Ascending aorta (tissue), 2 donors: ENCODE measurements at regions not wholly inside any gene's neighbourhood (a gene's known extent, or its start where the extent isn't known, plus 50 kb on each side); places are given as distances from the start of the nearest gene placed in this dataset.
"Not testable (repeated sequence)": the region's sequence is repeated elsewhere in the genome, so short reads cannot be mapped to it uniquely, and the experiment has no call there.

Experiments used
- DNase-seq, 2 donors: peaks; one replicate each; pipeline ENCODE4 v3.0.0-alpha.2; 2019; ENCODE audit warnings: low spot score in 2 of 2
- H3K27ac ChIP-seq, 2 donors: fragments of 200-600 bp; sonication (generic); one replicate each; pipeline ENCODE4 v1.5.1; 2016 to 2017; ENCODE audit warnings: mild to moderate bottlenecking in 1 of 2
- H3K27me3 ChIP-seq: fragments of 200-600 bp; sonication (generic); one replicate; pipeline ENCODE4 v1.5.1; 2017
- H3K36me3 ChIP-seq, 2 donors: fragments of 200-600 bp; sonication (generic); one replicate each; pipeline ENCODE4 v1.5.1; 2016
- H3K4me1 ChIP-seq, 2 donors: fragments of 200-600 bp; sonication (generic); one replicate each; pipeline ENCODE4 v1.5.1; 2016 to 2017; ENCODE audit warnings: mild to moderate bottlenecking in 1 of 2
- H3K4me3 ChIP-seq, 2 donors: fragments of 200-600 bp; sonication (generic); one replicate each; pipeline ENCODE4 v1.5.1; 2016 to 2017; ENCODE audit warnings: mild to moderate bottlenecking in 1 of 2
- H3K9me3 ChIP-seq, 2 donors: fragments of 200-600 bp; sonication (generic); one replicate each; pipeline ENCODE4 v1.5.1; 2016
- intact Hi-C: fragments of 100-400 bp; cut with DNase I; formaldehyde crosslinking; loops from one replicate; pipeline ENCODE4 v1.15.1; 2023
- TF ChIP-seq, protein P1 (sequence below), 3 experiments: fragments of 200-600 bp in 2 of 3; fragments of 450-650 bp in 1 of 3; sonication (generic) in 2 of 3; IDR thresholded peaks; one replicate each; pipeline ENCODE4 v1.5.1; 2016 to 2019; ENCODE audit warnings: antibody characterized with exemption in 3 of 3, mild to moderate bottlenecking in 1 of 3, moderate library complexity in 1 of 3

GRCh38 chr4:156293657-156294297 lies 340.1 kb upstream of the CTSO start:
- Histone ChIP-seq H3K4me3 (no peak overlapping the region), H3K4me1 (no peaks in the 10 kb centered on the region), H3K9me3 (no peaks in the 10 kb centered on the region), H3K27me3 (no peaks in the 10 kb centered on the region), H3K36me3 (no peaks in the 10 kb centered on the region), H3K27ac (no peak overlapping the region)
- TF ChIP-seq, protein P1, sequence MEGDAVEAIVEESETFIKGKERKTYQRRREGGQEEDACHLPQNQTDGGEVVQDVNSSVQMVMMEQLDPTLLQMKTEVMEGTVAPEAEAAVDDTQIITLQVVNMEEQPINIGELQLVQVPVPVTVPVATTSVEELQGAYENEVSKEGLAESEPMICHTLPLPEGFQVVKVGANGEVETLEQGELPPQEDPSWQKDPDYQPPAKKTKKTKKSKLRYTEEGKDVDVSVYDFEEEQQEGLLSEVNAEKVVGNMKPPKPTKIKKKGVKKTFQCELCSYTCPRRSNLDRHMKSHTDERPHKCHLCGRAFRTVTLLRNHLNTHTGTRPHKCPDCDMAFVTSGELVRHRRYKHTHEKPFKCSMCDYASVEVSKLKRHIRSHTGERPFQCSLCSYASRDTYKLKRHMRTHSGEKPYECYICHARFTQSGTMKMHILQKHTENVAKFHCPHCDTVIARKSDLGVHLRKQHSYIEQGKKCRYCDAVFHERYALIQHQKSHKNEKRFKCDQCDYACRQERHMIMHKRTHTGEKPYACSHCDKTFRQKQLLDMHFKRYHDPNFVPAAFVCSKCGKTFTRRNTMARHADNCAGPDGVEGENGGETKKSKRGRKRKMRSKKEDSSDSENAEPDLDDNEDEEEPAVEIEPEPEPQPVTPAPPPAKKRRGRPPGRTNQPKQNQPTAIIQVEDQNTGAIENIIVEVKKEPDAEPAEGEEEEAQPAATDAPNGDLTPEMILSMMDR (IDR thresholded peaks at IDR 0.05) = no peak
- no peak for DNase-seq
- intact Hi-C loops = loop anchor here (10.0 kb wide), 1 partner anchor 671 kb away; no protein-coding TSS in a partner anchor

GRCh38 chr4:156291317-156291716 lies 337.7 kb upstream of the CTSO start:
- no peaks in the 10 kb centered on the region for H3K4me1 ChIP-seq
- no peak for DNase-seq
- no peak overlapping the region for H3K4me3 ChIP-seq
- no peaks in the 10 kb centered on the region for H3K9me3 ChIP-seq
- no peaks in the 10 kb centered on the region for H3K36me3 ChIP-seq
- intact Hi-C loops = loop anchor here (10.0 kb wide), 1 partner anchor 673 kb away; no protein-coding TSS in a partner anchor
- no peak overlapping the region for H3K27ac ChIP-seq
- TF ChIP-seq, protein P1 (IDR thresholded peaks at IDR 0.05) = no peak
- H3K27me3 ChIP-seq = no peaks in the 10 kb centered on the region

- no peaks in the 10 kb centered on the region for H3K27me3 ChIP-seq
- TF ChIP-seq, protein P1 (IDR thresholded peaks at IDR 0.05) = no peak
- H3K9me3 ChIP-seq = no peaks in the 10 kb centered on the region
- no peak for DNase-seq
- no peaks in the 10 kb centered on the region for H3K4me1 ChIP-seq
- H3K36me3 ChIP-seq = no peaks in the 10 kb centered on the region
- intact Hi-C loops = loop anchor here (10.0 kb wide), 1 partner anchor 674 kb away; no protein-coding TSS in a partner anchor
- H3K27ac ChIP-seq = no peak overlapping the region
- no peak overlapping the region for H3K4me3 ChIP-seq
Observed at GRCh38 chr4:156290811-156291210, 337.1 kb upstream of the CTSO start.

GRCh38 chr4:156290026-156290425 lies 336.4 kb upstream of the CTSO start:
- not testable (repeated sequence) for DNase-seq, H3K9me3 ChIP-seq, H3K36me3 ChIP-seq, H3K4me1 ChIP-seq, H3K27ac ChIP-seq, H3K4me3 ChIP-seq, H3K27me3 ChIP-seq
- intact Hi-C loops = loop anchor here (10.0 kb wide), 1 partner anchor 675 kb away; no protein-coding TSS in a partner anchor

GRCh38 chr4:156280686-156281085 lies 327.0 kb upstream of the CTSO start:
- H3K9me3 ChIP-seq = no peaks in the 10 kb centered on the region
- TF ChIP-seq, protein P1 (IDR thresholded peaks at IDR 0.05) = no peak
- no peaks in the 10 kb centered on the region for H3K4me1 ChIP-seq
- H3K27me3 ChIP-seq = no peaks in the 10 kb centered on the region
- intact Hi-C loops = no loop called here
- no peak for DNase-seq
- no peaks in the 10 kb centered on the region for H3K36me3 ChIP-seq
- H3K4me3 ChIP-seq = no peak overlapping the region
- H3K27ac ChIP-seq = no peak overlapping the region

- no peak overlapping the region for H3K27ac ChIP-seq
- TF ChIP-seq, protein P1 (IDR thresholded peaks at IDR 0.05) = no peak
- intact Hi-C loops = no loop called here
Observed at GRCh38 chr4:156265407-156265806, 311.7 kb upstream of the CTSO start.

More at GRCh38 chr4:156265407-156265806, 311.7 kb upstream of the CTSO start:
- H3K9me3 ChIP-seq = no peaks in the 10 kb centered on the region
- no peak for DNase-seq
- no peaks in the 10 kb centered on the region for H3K36me3 ChIP-seq
- H3K4me1 ChIP-seq = no peaks in the 10 kb centered on the region
- H3K4me3 ChIP-seq = no peak overlapping the region
- no peaks in the 10 kb centered on the region for H3K27me3 ChIP-seq
